GM12878 (cell line): ENCODE measurements at regions not wholly inside any gene's neighbourhood (a gene's known extent, or its start where the extent isn't known, plus 50 kb on each side); places are given as distances from the start of the nearest gene placed in this dataset.

Experiments used
- ATAC-seq: fragments of 200-7000 bp; cut with Tn5 transposase; 3 replicates; pipeline ENCODE4 v1.9.1; 2020; ENCODE audit warnings: mild to moderate bottlenecking, moderate library complexity
- BruUV-seq: library from RNA; stranded (reverse); fragments of 400-500 nt; replicated peaks from 2 replicates; lab custom pipeline; 2021; lab: Mats Ljungman, UMichigan
- CTCF ChIA-PET: fragments of 300-600 bp; sonication (Branson Sonifier 250); formaldehyde crosslinking; extraction: SDS; loops from one replicate; lab custom pipeline; 2021; ENCODE audit warnings: inconsistent platforms; lab: Yijun Ruan, JAX
- POLR2A ChIA-PET: fragments of 350-600 bp; formaldehyde crosslinking; extraction: SDS; loops from one replicate; lab custom pipeline; 2021; ENCODE audit warnings: inconsistent platforms; lab: Charles Lee
- RAD21 ChIA-PET: fragments of 300-600 bp; sonication (Branson Sonifier 250); formaldehyde crosslinking; loops from one replicate; lab custom pipeline; 2023; ENCODE audit warnings: antibody characterized with exemption; ENCODE audit not compliant: unreplicated experiment; lab: Charles Lee
- SMC1A ChIA-PET: fragments of 300-600 bp; sonication (Branson Sonifier 250); formaldehyde crosslinking; loops from one replicate; lab custom pipeline; 2023; ENCODE audit not compliant: unreplicated experiment, uncharacterized antibody; lab: Charles Lee
- DNase-seq: peaks from one replicate; pipeline ENCODE4 v3.0.0-alpha.2; 2011; ENCODE audit warnings: low read depth, low spot score
- FAIRE-seq: peaks from 3 replicates; lab custom pipeline; 2011; peaks lifted over from hg19 to GRCh38; lab: Jason Lieb, UNC
- H2AFZ ChIP-seq: 2 replicates; pipeline ENCODE4 v1.6.0; 2011; ENCODE audit warnings: low read depth, low read length, control low read depth; ENCODE audit not compliant: control insufficient read depth
- H3K27ac ChIP-seq: 2 replicates; pipeline ENCODE4 v1.5.1; 2011; ENCODE audit warnings: control low read depth; ENCODE audit not compliant: control insufficient read depth, insufficient read depth
- H3K27me3 ChIP-seq, 2 experiments: replicated peaks in 1 of 2; 2 replicates each; pipeline versions ENCODE4 v1.6.0 to v1.6.1; 2011; ENCODE audit warnings: low read length in 1 of 2; ENCODE audit not compliant: control insufficient read depth in 2 of 2, insufficient read depth in 2 of 2
- H3K36me3 ChIP-seq, 2 experiments: 2 replicates each; pipeline ENCODE4 v1.5.1; 2011; ENCODE audit warnings: low read length in 1 of 2; ENCODE audit not compliant: control insufficient read depth in 2 of 2, insufficient read depth in 2 of 2
- H3K4me1 ChIP-seq: 2 replicates; pipeline ENCODE4 v1.6.1; 2011; ENCODE audit warnings: mild to moderate bottlenecking, low read length, moderate library complexity, mixed read lengths; ENCODE audit not compliant: control insufficient read depth, insufficient read depth
- H3K4me2 ChIP-seq: 2 replicates; pipeline ENCODE4 v1.6.0; 2011; ENCODE audit warnings: control low read depth; ENCODE audit not compliant: control insufficient read depth, insufficient read depth
- H3K4me3 ChIP-seq: fragments of 200-600 bp; sonication (generic); 2 replicates; pipeline ENCODE4 v1.5.1; 2016
- H3K79me2 ChIP-seq: 2 replicates; pipeline ENCODE4 v1.6.0; 2011; ENCODE audit warnings: low read length; ENCODE audit not compliant: control insufficient read depth, insufficient read depth
- H3K9ac ChIP-seq: 2 replicates; pipeline ENCODE4 v1.8.0; 2011; ENCODE audit warnings: low read length, control low read depth, mixed read lengths; ENCODE audit not compliant: control insufficient read depth, insufficient read depth
- H3K9me3 ChIP-seq: replicated peaks from 3 replicates; pipeline ENCODE4 v1.5.1; 2011; ENCODE audit warnings: mild to moderate bottlenecking, low read length; ENCODE audit not compliant: control insufficient read depth, insufficient read depth
- H4K20me1 ChIP-seq: 2 replicates; pipeline ENCODE4 v1.6.0; 2011; ENCODE audit not compliant: control insufficient read depth, insufficient read depth
- BMI1 ChIP-seq: fragments of 450-650 bp; IDR thresholded peaks from 2 replicates; pipeline ENCODE4 v1.6.1; 2016; ENCODE audit warnings: mild to moderate bottlenecking, moderate library complexity, borderline replicate concordance
- CEBPB ChIP-seq, 2 experiments: fragments of 150-350 bp in 1 of 2; IDR thresholded peaks; 2 replicates each; pipeline ENCODE4 v1.6.1; 2012 to 2014; ENCODE audit warnings: low read depth in 2 of 2, low read length in 2 of 2, borderline replicate concordance in 1 of 2, inconsistent platforms in 1 of 2
- HDGF ChIP-seq: fragments of 450-650 bp; IDR thresholded peaks from 2 replicates; pipeline ENCODE4 v1.6.1; 2016; ENCODE audit warnings: antibody characterized with exemption
- RFX5 ChIP-seq: IDR thresholded peaks from 2 replicates; pipeline ENCODE4 v1.6.1; 2011; ENCODE audit warnings: low read depth, low read length, improper control_type of control experiment
- SP1 ChIP-seq: IDR thresholded peaks from one replicate; pipeline ENCODE4 v1.6.1; 2011; ENCODE audit warnings: low read depth, low read length
- TCF12 ChIP-seq: IDR thresholded peaks from 2 replicates; pipeline ENCODE4 v1.6.1; 2011; ENCODE audit warnings: low read depth, mild to moderate bottlenecking, low read length
- WGBS: methylation state at CpG from one replicate; pipeline ENCODE4 v1.1.6; 2016; ENCODE audit warnings: low lambda C conversion rate; ENCODE audit not compliant: insufficient replicate concordance, insufficient coverage; ENCODE audit errors: missing lambda C conversion rate; 5-methylcytosine and 5-hydroxymethylcytosine counted together
- in situ Hi-C: fragments of 300-500 bp; cut with MboI; formaldehyde crosslinking; loops from 9 replicates; pipeline ENCODE4 v1.14.3; 2018; ENCODE audit warnings: mixed read lengths
- intact Hi-C: fragments of 100-400 bp; cut with micrococcal nuclease; formaldehyde crosslinking; loops from one replicate; pipeline ENCODE4 v1.14.2; 2022; ENCODE audit not compliant: unreplicated experiment
- TF ChIP-seq, protein P1 (sequence below), 3 experiments: IDR thresholded peaks in 2 of 3; conservative IDR thresholded peaks in 1 of 3; 2 replicates each; pipeline ENCODE4 v1.5.1; 2011; ENCODE audit warnings: low read depth in 3 of 3, low read length in 3 of 3, mild to moderate bottlenecking in 3 of 3, control low read depth in 2 of 3, moderate library complexity in 2 of 3, inconsistent platforms in 1 of 3, mixed read lengths in 1 of 3; ENCODE audit not compliant: control insufficient read depth in 2 of 3, insufficient read depth in 1 of 3; ENCODE audit errors: extremely low read depth in 1 of 3

DNA sequence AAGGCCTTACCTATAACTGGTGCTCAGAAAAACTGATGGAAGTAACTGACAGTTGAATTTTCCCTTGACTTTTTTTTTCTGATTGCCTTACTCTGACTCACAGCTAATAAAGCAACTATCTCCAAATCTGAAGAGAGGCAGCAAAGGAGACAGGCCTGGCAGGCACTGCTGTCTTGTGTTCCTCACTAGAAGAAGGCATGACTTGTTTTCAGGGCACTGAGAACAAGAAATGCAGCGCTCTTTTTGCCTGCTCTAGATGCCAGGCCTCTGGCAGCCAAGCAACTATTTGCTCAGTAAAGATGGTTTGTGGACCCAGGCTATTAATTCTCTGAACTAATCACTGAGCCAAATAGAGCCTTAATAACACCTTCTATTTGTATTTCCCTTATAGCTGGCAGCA lies 155.1 kb downstream of the PRDM13 start:
- intact Hi-C loops = no loop called here
- Histone ChIP-seq H3K4me1 (no peaks in the 10 kb centered on the region), H2AFZ (no peak overlapping the region), H3K9me3 (no peaks in the 10 kb centered on the region), H4K20me1 (no peaks in the 10 kb centered on the region), H3K4me2 (no peak overlapping the region), H3K36me3 (no peaks in the 10 kb centered on the region), H3K27ac (no peak overlapping the region), H3K9ac (no peak overlapping the region), H3K27me3 (no peaks in the 10 kb centered on the region), H3K79me2 (no peaks in the 10 kb centered on the region), H3K4me3 (no peak overlapping the region)
- DNase-seq = no peak
- FAIRE-seq = no peak
- BruUV-seq = no TSS peak
- in situ Hi-C loops = no loop called here
- no peak for ATAC-seq
- ChIA-PET CTCF (interaction anchor here (1.1 kb wide), 1 partner anchor 173 kb away, joined by 3 read pairs; no protein-coding TSS in a partner anchor), SMC1A (no interaction called here), POLR2A (no interaction called here), RAD21 (no interaction called here)
- TF ChIP-seq RFX5 (no peak), BMI1 (no peak), SP1 (no peak), TCF12 (no peak), HDGF (no peak), CEBPB (IDR thresholded peaks at IDR 0.05; ENCODE audit: borderline replicate concordance in 1 of 2, low read depth in 2 of 2, low read length in 2 of 2) (no peak)
- TF ChIP-seq, protein P1, sequence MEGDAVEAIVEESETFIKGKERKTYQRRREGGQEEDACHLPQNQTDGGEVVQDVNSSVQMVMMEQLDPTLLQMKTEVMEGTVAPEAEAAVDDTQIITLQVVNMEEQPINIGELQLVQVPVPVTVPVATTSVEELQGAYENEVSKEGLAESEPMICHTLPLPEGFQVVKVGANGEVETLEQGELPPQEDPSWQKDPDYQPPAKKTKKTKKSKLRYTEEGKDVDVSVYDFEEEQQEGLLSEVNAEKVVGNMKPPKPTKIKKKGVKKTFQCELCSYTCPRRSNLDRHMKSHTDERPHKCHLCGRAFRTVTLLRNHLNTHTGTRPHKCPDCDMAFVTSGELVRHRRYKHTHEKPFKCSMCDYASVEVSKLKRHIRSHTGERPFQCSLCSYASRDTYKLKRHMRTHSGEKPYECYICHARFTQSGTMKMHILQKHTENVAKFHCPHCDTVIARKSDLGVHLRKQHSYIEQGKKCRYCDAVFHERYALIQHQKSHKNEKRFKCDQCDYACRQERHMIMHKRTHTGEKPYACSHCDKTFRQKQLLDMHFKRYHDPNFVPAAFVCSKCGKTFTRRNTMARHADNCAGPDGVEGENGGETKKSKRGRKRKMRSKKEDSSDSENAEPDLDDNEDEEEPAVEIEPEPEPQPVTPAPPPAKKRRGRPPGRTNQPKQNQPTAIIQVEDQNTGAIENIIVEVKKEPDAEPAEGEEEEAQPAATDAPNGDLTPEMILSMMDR (IDR thresholded peaks at IDR 0.05 in 2 of 3, conservative IDR thresholded peaks at IDR 0.05 in 1 of 3; ENCODE audit: control insufficient read depth in 2 of 3, extremely low read depth in 1 of 3, insufficient read depth in 1 of 3, low read depth in 3 of 3, low read length in 3 of 3) = no peak
- WGBS = 5% methylated on average over 1 of the region's 1 CpG
